Lower leg skin (tissue), 4 donors: ENCODE measurements at regions not wholly inside any gene's neighbourhood (a gene's known extent, or its start where the extent isn't known, plus 50 kb on each side); places are given as distances from the start of the nearest gene placed in this dataset.

Experiments used
- DNase-seq, 2 donors: peaks; one replicate each; pipeline ENCODE4 v3.0.0-alpha.2; 2019; ENCODE audit warnings: low spot score in 2 of 2
- H3K4me3 ChIP-seq: fragments of 200-600 bp; sonication (generic); 2 replicates; pipeline ENCODE4 v1.5.1; 2017; ENCODE audit warnings: mild to moderate bottlenecking, low read depth; ENCODE audit not compliant: poor library complexity, severe bottlenecking
- CTCF ChIP-seq, 3 donors: fragments of 450-650 bp; IDR thresholded peaks; one replicate each; pipeline ENCODE4 v1.5.1; 2016; ENCODE audit warnings: antibody characterized with exemption in 3 of 3, mild to moderate bottlenecking in 3 of 3, moderate library complexity in 2 of 3
- POLR2A ChIP-seq, 2 donors: fragments of 450-650 bp; IDR thresholded peaks; one replicate each; pipeline ENCODE4 v1.6.1; 2016 to 2017; ENCODE audit warnings: antibody characterized with exemption in 2 of 2, mild to moderate bottlenecking in 1 of 2, moderate library complexity in 1 of 2
- WGBS, 2 donors: methylation state at CpG; one replicate each; pipeline ENCODE4 v1.1.5; 2018; 5-methylcytosine and 5-hydroxymethylcytosine counted together
- intact Hi-C: fragments of 100-400 bp; cut with DNase I; formaldehyde crosslinking; loops from one replicate; pipeline ENCODE4 v1.15.0; 2023; ENCODE audit warnings: low total_unique reads

DNA sequence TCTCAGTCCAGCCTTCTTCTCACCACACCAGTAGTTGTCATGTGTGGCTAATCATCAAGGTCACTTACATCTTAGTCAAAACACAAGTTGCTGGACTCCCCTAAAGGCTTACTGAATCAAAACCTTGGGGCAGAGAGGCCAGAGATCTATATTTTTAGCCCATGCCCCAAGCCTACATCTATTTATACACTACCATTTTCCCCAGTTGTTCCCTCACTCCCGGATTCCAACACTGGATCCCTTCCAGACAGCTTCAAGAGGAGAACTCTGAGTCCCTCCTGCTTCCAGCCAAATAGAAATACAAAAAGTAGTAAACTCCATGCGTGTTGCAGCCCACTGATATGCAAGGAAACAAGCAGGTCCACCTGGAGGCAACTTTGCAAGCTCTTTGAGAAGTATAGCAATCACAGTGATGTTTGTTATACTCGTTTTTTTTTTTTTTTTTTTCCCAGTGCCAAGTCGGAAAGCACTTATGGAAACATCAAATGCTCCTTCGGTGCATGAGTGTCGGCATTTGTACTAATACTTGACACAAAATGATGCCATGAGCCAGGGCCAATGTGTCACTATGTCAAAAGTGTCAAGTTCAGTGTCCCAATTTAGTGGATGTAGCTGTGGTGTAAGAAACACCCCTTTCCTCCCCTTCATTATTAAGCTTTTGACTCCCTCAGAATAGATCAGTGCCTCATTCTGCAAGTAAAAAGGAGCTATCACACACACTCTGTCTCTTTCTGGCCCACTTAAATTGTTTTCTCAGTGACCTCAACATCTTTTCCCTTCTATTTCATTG lies 594.2 kb upstream of the SGCD start:
- WGBS, 2 donors: 61 to 63% methylated on average over 6 of the region's 6 CpGs
- intact Hi-C loops: no loop called here
- no peak for DNase-seq
- H3K4me3 ChIP-seq: no peak overlapping the region
- TF ChIP-seq CTCF (IDR thresholded peaks at IDR 0.05): no peak
- TF ChIP-seq POLR2A (IDR thresholded peaks at IDR 0.05): no peak

- TF ChIP-seq CTCF (IDR thresholded peaks at IDR 0.05) (no peak), POLR2A (IDR thresholded peaks at IDR 0.05) (no peak)
- H3K4me3 ChIP-seq: no peak overlapping the region
- no peak for DNase-seq
- intact Hi-C loops: no loop called here
- WGBS, 2 donors: 86 to 89% methylated on average over 1 of the region's 1 CpG
Observed at GRCh38 chr5:155733935-155734334, 593.0 kb upstream of the SGCD start.

- no peak overlapping the region for H3K4me3 ChIP-seq
- no peak for TF ChIP-seq CTCF (IDR thresholded peaks at IDR 0.05)
- TF ChIP-seq POLR2A (IDR thresholded peaks at IDR 0.05): no peak
- WGBS, 2 donors: 41 to 42% methylated on average over 2 of the region's 2 CpGs
- no peak for DNase-seq
- intact Hi-C loops: no loop called here
Observed at GRCh38 chr5:155735388-155735787, 591.6 kb upstream of the SGCD start.

GRCh38 chr5:155738616-155739015 lies 588.3 kb upstream of the SGCD start:
- WGBS, 2 donors: 78 to 93% methylated on average over 2 of the region's 2 CpGs
- no peak overlapping the region for H3K4me3 ChIP-seq
- no peak for DNase-seq
- TF ChIP-seq CTCF (IDR thresholded peaks at IDR 0.05) (no peak), POLR2A (IDR thresholded peaks at IDR 0.05) (no peak)
- intact Hi-C loops: no loop called here

GRCh38 chr5:155746367-155747038 lies 580.5 kb upstream of the SGCD start:
- DNase-seq: no peak
- H3K4me3 ChIP-seq: no peak overlapping the region
- 0% methylated on average over 1 of the region's 1 CpG for WGBS, 2 donors
- intact Hi-C loops: no loop called here
- TF ChIP-seq POLR2A (IDR thresholded peaks at IDR 0.05) (no peak), CTCF (IDR thresholded peaks at IDR 0.05) (no peak)
